ENCODE measurements at regions not wholly inside any gene's neighbourhood (a gene's known extent, or its start where the extent isn't known, plus 50 kb on each side); places are given as distances from the start of the nearest gene placed in this dataset.

- TF ChIP-seq TFCP2L1 (CRISPR knock-in tag; IDR thresholded peaks at IDR 0.05), result no peak
- no peak for TF ChIP-seq MAX (IDR thresholded peaks at IDR 0.05)
- no peak for TF ChIP-seq SMC3 (IDR thresholded peaks at IDR 0.05)
- no peak for TF ChIP-seq CTCF (IDR thresholded peaks at IDR 0.05)
- no peak for TF ChIP-seq POLR2A (IDR thresholded peaks at IDR 0.05; ENCODE audit: low read length)
- no peak for TF ChIP-seq JUNB (IDR thresholded peaks at IDR 0.05)
- no peak for TF ChIP-seq PBX3 (IDR thresholded peaks at IDR 0.05)
- TF ChIP-seq REST (IDR thresholded peaks at IDR 0.05), result no peak
- no peak for TF ChIP-seq HMGXB4 (CRISPR knock-in tag; IDR thresholded peaks at IDR 0.05; ENCODE audit: borderline replicate concordance)
Measured at GRCh38 chr1:108080448-108080847, 115.5 kb upstream of the VAV3 start.
